T1000 (cell line): ENCODE measurements at regions not wholly inside any gene's neighbourhood (a gene's known extent, or its start where the extent isn't known, plus 50 kb on each side); places are given as distances from the start of the nearest gene placed in this dataset.

Source experiments
- DNase-seq: peaks from one replicate; lab custom pipeline; 2025; ENCODE audit warnings: mixed read lengths; lab: John Stamatoyannopoulos, UW

- no peak for DNase-seq
These were observed 495.5 kb upstream of the CFAP20DC start for GRCh38 chr3:59545374-59545773.

- no peak for DNase-seq
These were observed 492.5 kb upstream of the CFAP20DC start for GRCh38 chr3:59542276-59542675.

DNA sequence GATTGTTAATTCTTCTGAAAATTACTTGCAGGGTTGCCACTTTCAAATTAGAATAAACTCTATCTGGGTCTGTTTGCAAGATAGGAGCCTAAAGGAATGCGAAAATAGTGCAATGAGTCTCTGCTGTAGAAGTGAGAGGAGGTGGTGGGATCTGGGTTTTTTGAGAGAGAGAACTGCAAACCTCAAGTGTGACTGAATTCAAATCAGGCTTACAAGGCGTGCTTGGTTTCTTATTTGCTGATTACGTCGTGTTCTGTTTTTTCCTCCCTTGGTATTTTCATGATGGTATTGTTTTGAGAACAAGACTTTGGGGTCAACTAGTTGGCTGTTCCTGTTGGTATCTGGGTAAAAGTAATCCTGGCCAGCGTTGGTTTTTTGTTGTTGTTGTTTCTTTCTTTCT, 490.9 kb upstream of the CFAP20DC start:
- no peak for DNase-seq

GRCh38 chr3:59540241-59540640, 490.4 kb upstream of the CFAP20DC start:
- DNase-seq: peak; percentile 15

DNA sequence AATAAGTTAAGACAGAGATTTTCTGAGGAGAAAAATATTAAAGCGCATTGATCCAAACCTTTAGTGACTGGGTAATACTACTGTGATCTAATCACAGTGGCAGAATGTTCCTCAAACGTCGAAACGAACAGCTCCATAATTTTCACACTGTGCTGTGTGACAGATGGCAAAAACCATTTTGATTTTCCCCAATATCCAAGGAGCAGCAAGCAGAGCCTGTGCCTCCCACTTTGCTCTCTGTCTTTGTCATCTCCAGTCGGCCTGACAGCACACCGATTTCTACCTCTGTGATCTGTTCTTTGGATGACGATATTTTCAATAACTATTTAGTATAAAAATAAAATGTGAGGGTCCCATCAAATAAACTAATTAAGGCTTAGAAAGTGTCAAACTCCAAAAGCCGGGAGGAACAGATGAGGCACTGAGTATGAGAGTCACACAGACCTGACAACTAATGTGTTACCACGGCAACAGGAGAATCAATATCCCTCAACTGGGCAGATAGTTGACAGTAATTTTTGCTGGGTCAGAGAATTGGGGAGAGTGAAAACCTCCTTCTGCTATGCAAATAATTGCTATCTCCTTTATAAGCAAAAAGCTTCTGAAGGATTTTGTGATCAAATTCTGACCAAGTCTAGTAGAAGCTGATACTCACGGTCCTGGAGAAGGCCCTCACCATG, 489.1 kb upstream of the CFAP20DC start:
- DNase-seq: no peak

DNA sequence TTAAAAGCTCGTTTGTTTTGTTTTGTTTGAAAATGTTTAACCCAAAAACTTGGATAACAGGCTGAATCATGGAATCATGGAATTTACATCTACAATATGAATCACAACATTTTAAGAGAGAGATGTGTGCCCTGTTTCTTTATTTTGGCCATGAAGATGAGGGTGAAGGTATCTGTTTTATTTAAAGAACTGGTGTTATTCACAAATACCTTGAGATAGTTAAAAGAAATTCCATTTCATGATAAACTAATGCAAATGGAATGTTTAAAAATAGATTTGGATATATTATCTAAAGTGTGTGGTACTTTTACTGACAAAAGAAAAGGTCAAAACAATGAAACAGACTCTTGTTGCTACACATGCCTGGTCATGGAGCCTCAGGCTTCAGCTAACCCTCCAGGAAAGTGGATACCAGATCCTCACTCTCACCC, 486.0 kb upstream of the CFAP20DC start:
- no peak for DNase-seq

DNA sequence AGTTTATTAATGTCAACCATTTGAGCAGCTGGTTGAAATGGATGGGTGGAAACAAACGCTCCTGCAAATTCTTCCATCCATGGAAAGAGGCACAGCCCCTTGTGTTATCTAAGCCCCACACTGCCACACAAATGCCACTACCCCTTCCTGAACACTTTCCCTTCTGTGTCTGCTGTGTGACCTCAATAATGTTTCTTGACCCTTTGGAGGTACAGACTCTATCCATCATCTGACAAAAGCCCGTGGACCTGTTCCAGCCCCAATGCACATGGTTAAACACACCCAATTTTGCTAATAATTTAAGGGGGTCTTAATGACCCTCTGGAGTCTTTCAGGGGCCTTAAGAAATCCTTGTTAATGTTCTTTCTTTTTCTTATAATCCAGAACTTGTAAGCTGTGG, 482.2 kb upstream of the CFAP20DC start:
- no peak for DNase-seq

GRCh38 chr3:59531066-59531745, 481.4 kb upstream of the CFAP20DC start:
- no peak for DNase-seq

DNA sequence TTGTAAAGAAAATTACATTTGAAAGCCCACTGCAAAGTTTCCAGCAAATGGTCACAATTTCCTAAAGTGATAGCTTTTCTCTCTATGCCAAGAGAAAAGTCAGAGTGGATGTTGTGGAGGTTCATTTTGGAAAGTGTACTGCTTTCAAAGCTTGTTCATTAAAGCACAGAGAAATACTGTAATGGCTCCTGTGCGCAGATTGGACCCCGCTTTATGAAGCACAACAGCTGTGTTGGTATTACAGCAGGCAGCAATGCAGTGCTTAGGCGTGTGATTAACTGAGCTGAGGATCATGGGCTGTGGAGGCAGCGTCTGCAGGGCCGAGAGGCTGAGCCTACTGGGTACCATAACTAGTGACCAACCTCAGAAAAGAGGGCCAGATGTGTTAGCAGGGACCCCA, 478.4 kb upstream of the CFAP20DC start:
- no peak for DNase-seq

DNA sequence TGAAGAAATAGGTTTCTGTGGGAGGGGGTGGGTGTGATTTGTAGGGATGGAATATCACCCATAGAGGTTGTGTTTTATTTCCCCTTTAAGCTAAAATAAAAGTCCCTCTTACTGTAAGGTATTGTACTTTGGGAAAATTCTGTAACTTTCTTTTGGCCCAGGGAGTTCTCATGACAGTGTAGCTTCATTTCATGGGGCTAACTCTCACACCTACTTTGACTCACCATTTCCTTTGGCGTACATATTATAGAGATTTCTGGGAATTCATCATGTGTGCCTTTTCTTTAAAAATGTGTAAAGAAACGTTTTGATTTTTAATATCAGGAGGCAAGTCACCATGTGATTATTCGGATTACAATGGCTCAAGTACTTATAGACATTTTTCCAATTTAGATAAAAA, 477.7 kb upstream of the CFAP20DC start:
- no peak for DNase-seq

DNA sequence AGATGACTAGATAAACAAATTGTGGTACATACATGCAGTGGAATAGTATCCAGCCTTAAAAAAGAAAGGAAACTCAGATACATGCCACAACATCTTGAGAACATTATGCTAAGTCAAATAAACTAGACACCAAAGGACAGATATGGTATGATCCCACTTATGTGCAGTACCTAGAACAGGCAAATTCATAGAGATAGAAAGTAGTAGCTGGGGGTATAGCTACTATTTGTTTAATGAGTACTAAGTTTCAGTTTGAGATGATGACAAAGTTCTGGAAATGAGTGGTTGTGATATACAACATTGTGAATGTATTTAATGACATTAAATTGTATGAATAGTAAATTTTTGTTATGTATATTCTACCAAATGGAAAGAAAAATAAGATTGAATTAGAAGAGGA, 477.2 kb upstream of the CFAP20DC start:
- no peak for DNase-seq

- DNase-seq: no peak
These were observed 472.7 kb upstream of the CFAP20DC start for GRCh38 chr3:59522550-59522949.

DNA sequence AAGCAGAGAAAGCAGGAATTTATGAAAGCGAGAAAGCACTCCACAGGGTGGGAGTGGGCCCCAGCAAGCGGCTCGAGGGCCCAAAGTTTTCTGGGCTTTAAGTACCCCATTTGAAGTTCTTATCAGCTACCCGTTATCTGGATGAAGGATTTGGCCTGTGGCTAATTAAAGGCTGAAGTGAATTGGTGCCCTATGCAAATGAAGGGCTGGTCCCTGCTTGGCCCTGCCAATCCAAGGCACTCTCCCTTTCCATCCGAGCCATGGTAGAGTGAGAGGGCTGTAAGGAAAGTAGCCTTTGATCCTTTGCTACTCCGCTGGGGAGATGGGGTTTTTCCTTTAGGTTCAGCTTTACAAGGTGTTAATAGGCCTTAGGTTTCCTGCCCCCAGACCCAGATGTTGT, 469.3 kb upstream of the CFAP20DC start:
- DNase-seq: no peak

DNA sequence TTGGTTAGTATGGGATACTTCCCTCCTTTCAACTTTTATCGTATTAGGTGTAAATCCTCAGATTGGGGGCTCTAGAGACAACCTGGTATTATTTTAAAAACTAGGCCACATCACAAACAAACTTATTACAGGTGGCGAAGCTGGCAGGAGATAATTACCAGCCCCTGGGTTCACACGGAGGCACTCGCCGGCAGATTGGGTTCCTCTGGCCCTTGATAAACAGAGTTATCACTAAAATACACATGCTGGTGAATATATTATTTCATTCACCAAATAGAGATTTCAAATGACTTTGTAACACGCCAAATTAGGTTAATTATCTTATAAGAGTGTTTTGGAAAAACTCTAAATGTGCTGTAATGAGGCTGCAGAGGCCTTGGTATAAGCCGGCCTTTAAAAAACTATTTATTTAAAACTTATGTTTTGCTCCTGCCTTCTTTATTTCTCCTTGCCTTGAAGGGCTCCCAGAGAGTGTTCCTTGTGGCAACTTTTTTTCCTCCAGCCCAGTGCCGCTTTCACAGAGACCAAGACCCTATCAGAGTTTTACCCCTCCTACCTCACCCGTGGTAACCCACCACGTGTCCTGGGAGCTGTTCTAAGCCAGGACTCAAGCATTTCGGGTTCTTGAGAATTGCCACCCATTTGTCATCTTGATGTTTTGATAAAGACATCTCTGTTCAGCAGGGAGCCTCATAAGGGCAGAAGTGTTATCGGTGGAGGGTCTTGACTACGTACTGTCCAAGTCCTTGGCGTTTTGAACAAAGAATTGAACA, 468.6 kb upstream of the CFAP20DC start:
- DNase-seq: no peak

GRCh38 chr3:59517388-59517787, 467.6 kb upstream of the CFAP20DC start:
- DNase-seq: no peak

DNA sequence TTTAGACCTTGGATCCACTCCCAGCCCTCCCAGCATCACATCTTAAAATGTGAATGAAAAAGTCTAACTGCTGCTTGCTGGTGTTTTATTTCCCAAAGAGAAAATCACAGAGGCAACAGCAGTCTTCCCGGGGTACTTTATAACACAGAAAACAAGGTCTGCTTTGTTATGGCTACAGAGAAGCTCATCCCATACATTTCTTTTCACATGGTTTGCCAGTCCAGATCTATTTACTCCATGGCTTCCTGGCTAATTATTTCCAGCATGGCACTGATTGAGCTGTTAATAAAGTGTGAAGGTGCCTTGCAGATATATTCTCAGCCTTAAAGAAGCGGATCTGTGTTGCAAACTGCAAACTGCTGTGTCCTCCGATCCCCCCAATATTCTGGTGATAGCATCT, 466.1 kb upstream of the CFAP20DC start:
- no peak for DNase-seq

DNA sequence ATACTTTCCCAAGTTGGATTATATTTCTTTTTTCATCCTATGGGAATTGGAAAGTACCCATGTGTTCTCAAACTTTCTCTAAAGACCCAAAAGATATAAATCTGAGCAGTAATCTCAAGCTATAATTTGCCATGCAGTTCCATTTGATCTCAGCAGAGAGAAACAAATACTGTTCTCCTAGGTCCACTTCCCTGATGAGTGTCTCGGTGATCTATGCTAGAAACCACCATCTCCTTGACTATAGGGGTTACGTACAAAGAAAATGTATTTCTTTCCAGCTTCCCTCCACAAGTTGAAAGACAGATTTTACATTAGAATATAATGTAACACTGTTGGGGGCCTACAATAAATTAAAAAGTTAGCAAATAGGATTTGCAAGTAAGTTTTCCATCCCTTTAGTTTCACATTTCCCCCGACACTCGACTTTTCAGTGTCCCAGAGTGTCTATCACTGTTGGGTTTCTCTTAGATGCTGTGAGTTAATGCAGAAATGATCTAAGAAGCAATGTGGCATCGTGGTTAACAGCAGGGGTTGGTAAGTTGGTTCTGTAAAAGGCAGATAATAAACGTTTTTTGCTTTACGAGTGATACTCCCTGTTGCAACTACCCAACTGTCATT, 465.1 kb upstream of the CFAP20DC start:
- no peak for DNase-seq

- no peak for DNase-seq
These were observed 463.7 kb upstream of the CFAP20DC start for GRCh38 chr3:59513570-59513969.

DNA sequence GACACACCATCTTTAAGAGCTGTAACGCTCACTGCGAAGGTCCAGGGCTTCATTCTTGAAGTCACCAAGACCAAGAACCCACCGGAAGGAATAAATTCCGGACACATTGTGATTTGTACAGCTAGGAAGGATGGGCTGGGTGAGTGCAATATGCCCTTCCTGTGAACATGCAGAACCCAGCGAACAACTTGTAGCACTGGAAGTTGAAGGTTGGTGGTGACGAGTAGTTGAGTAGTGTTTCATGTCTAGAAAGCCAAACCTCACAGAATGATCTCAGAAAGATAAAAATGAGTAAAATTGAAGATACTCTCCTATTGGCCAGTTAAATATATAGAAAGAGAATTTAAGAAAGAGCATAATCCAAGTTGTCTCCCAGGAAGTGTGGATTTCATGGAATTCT, 462.2 kb upstream of the CFAP20DC start:
- DNase-seq: no peak

- DNase-seq: no peak
These were observed 460.8 kb upstream of the CFAP20DC start for GRCh38 chr3:59510576-59510975.

DNA sequence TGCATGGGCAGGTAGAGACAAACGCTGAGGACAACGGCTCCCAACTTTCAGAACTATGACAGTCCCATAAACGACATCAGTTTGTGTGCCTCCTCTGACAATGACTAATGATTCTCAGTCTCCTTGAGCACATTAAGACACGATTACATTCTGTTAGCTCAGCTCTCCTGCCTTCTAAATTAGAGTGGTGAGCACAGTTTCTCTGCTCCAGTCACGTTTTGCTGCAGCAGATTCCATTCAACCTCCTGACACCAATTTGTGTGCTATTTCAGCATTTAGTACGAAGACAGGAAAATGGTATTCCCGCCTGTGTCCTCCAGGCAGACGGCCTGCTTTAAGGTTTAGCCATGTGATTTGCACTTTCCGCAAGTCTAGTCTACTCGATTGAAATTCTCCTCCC, 458.4 kb upstream of the CFAP20DC start:
- no peak for DNase-seq

GRCh38 chr3:59506191-59506590, 456.4 kb upstream of the CFAP20DC start:
- no peak for DNase-seq

- DNase-seq: no peak
These were observed 453.6 kb upstream of the CFAP20DC start for GRCh38 chr3:59503441-59503840.
